ENCODE measurements at regions not wholly inside any gene's neighbourhood (a gene's known extent, or its start where the extent isn't known, plus 50 kb on each side); places are given as distances from the start of the nearest gene placed in this dataset.

- no peak overlapping the region for H3K4me2 ChIP-seq (ENCODE audit: insufficient read depth in 1 of 2, low read depth in 2 of 2, low read length in 2 of 2)
- H3K27ac ChIP-seq (ENCODE audit: low read depth, low read length): no peak overlapping the region
- H3K4me3 ChIP-seq (ENCODE audit: extremely low read depth in 1 of 4, insufficient read depth in 2 of 4, low read depth in 3 of 4, low read length in 4 of 4): no peak overlapping the region
- no peak for FAIRE-seq
- 88% methylated on average over 14 of the region's 22 CpGs; no CpG with 5 or more reads in 1 of the 2 experiments for WGBS, 2 experiments (ENCODE audit: extremely low coverage in 1 of 2, insufficient coverage in 1 of 2, insufficient read length in 1 of 2, insufficient replicate concordance in 2 of 2, low coverage in 1 of 2, low lambda C conversion rate in 2 of 2, missing lambda C conversion rate in 1 of 2)
- no peak overlapping the region for H2BK5ac ChIP-seq (ENCODE audit: low read depth, low read length)
- no peak overlapping the region for H4K91ac ChIP-seq (replicated peaks; ENCODE audit: insufficient read length, low read length)
- CTCF ChIA-PET (ENCODE audit: partially characterized antibody): interaction anchor here (1.0 to 2.6 kb wide), 3 partner anchors 12 to 190 kb away, joined by 3 to 16 read pairs (median 3); no protein-coding TSS in a partner anchor
- no peaks in the 10 kb centered on the region for H3K27me3 ChIP-seq (replicated peaks in 1 of 4; ENCODE audit: control insufficient read depth in 3 of 4, extremely low read depth in 1 of 4, insufficient read depth in 3 of 4, low read length in 3 of 4)
- no peak overlapping the region for H4K8ac ChIP-seq (ENCODE audit: extremely low read depth, insufficient read depth, low read length)
- no peak overlapping the region for H2BK120ac ChIP-seq (replicated peaks; ENCODE audit: low read depth, low read length)
- no peak overlapping the region for H3K4ac ChIP-seq (replicated peaks; ENCODE audit: insufficient read length, low read depth, low read length)
- no peak overlapping the region for H3K18ac ChIP-seq (ENCODE audit: extremely low read depth, low read length)
- POLR2A ChIA-PET (ENCODE audit: partially characterized antibody): no interaction called here
- no peak overlapping the region for H2AFZ ChIP-seq (ENCODE audit: low read length)
- H2BK15ac ChIP-seq (ENCODE audit: low read length): no peak overlapping the region
- no peaks in the 10 kb centered on the region for H3K79me2 ChIP-seq (ENCODE audit: control insufficient read depth in 1 of 2, insufficient read depth in 2 of 2, low read length in 2 of 2)
- H2BK12ac ChIP-seq (ENCODE audit: low read depth, low read length): no peak overlapping the region
- H3K4me1 ChIP-seq (replicated peaks in 1 of 4; ENCODE audit: control insufficient read depth in 3 of 4, insufficient read depth in 4 of 4, low read length in 3 of 4): peaks cover 0 to 9% (median 2%) of the 10 kb centered on the region in 4 experiments; a peak in 5 of 7 replicates
- H2BK20ac ChIP-seq (ENCODE audit: low read length): no peak overlapping the region
- no peak overlapping the region for H3K14ac ChIP-seq (ENCODE audit: insufficient read length)
- H3K9me3 ChIP-seq (ENCODE audit: insufficient read depth in 2 of 2, low read depth in 1 of 2, low read length in 1 of 2): no peaks in the 10 kb centered on the region
- no peak overlapping the region for H3K23ac ChIP-seq (ENCODE audit: insufficient read length)
- H3K23me2 ChIP-seq (ENCODE audit: low read depth, low read length): no peaks in the 10 kb centered on the region
- peak in 1 of 2 experiments; percentile 37 for DNase-seq (ENCODE audit: low read depth in 1 of 2, low spot score in 2 of 2)
- H3K36me3 ChIP-seq (ENCODE audit: control insufficient read depth in 2 of 4, insufficient read depth in 4 of 4, low read length in 3 of 4): no peaks in the 10 kb centered on the region
- H3K9ac ChIP-seq (replicated peaks in 1 of 4; ENCODE audit: extremely low read depth in 1 of 4, low read depth in 3 of 4, low read length in 3 of 4): no peak overlapping the region
- H4K20me1 ChIP-seq (replicated peaks in 1 of 2; ENCODE audit: control insufficient read depth in 1 of 2, insufficient read depth in 2 of 2, low read length in 2 of 2): no peaks in the 10 kb centered on the region
- H2AK5ac ChIP-seq (ENCODE audit: low read depth, low read length): no peak overlapping the region
- H4K5ac ChIP-seq (ENCODE audit: insufficient read length, low read depth, low read length): no peak overlapping the region
- H3K79me1 ChIP-seq (ENCODE audit: low read depth, low read length): no peaks in the 10 kb centered on the region
- H3K56ac ChIP-seq (replicated peaks; ENCODE audit: insufficient read length, low read depth, low read length): no peak overlapping the region
- no peak for TF ChIP-seq POLR2AphosphoS5 (IDR thresholded peaks at IDR 0.05; ENCODE audit: low read depth, low read length)
- no peak for TF ChIP-seq TCF12 (IDR thresholded peaks at IDR 0.05; ENCODE audit: low read depth, low read length)
- no peak for TF ChIP-seq SIN3A (conservative IDR thresholded peaks at IDR 0.05 in 1 of 2, IDR thresholded peaks at IDR 0.05 in 1 of 2; ENCODE audit: low read depth in 1 of 2, low read length in 2 of 2)
- no peak for TF ChIP-seq CTBP2 (IDR thresholded peaks at IDR 0.05; ENCODE audit: borderline replicate concordance, insufficient read depth, insufficient read length, low read length)
- no peak for TF ChIP-seq PHF8 (conservative IDR thresholded peaks at IDR 0.05; ENCODE audit: low read depth, low read length)
- TF ChIP-seq, protein P1, sequence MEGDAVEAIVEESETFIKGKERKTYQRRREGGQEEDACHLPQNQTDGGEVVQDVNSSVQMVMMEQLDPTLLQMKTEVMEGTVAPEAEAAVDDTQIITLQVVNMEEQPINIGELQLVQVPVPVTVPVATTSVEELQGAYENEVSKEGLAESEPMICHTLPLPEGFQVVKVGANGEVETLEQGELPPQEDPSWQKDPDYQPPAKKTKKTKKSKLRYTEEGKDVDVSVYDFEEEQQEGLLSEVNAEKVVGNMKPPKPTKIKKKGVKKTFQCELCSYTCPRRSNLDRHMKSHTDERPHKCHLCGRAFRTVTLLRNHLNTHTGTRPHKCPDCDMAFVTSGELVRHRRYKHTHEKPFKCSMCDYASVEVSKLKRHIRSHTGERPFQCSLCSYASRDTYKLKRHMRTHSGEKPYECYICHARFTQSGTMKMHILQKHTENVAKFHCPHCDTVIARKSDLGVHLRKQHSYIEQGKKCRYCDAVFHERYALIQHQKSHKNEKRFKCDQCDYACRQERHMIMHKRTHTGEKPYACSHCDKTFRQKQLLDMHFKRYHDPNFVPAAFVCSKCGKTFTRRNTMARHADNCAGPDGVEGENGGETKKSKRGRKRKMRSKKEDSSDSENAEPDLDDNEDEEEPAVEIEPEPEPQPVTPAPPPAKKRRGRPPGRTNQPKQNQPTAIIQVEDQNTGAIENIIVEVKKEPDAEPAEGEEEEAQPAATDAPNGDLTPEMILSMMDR (IDR thresholded peaks at IDR 0.05; ENCODE audit: control extremely low read depth in 1 of 3, insufficient read depth in 1 of 3, low read depth in 1 of 3, low read length in 3 of 3): no peak
- no peak for TF ChIP-seq CBX8 (IDR thresholded peaks at IDR 0.05; ENCODE audit: borderline replicate concordance, low read depth, low read length)
- no peak for TF ChIP-seq ASH2L (IDR thresholded peaks at IDR 0.05; ENCODE audit: low read length)
Observed at GRCh38 chr4:8701126-8702019, 108.8 kb downstream of the CPZ start.

Measured in H1 (cell line).